ENCODE measurements at regions not wholly inside any gene's neighbourhood (a gene's known extent, or its start where the extent isn't known, plus 50 kb on each side); places are given as distances from the start of the nearest gene placed in this dataset.
"Not testable (repeated sequence)": the region's sequence is repeated elsewhere in the genome, so short reads cannot be mapped to it uniquely, and the experiment has no call there.

DNA sequence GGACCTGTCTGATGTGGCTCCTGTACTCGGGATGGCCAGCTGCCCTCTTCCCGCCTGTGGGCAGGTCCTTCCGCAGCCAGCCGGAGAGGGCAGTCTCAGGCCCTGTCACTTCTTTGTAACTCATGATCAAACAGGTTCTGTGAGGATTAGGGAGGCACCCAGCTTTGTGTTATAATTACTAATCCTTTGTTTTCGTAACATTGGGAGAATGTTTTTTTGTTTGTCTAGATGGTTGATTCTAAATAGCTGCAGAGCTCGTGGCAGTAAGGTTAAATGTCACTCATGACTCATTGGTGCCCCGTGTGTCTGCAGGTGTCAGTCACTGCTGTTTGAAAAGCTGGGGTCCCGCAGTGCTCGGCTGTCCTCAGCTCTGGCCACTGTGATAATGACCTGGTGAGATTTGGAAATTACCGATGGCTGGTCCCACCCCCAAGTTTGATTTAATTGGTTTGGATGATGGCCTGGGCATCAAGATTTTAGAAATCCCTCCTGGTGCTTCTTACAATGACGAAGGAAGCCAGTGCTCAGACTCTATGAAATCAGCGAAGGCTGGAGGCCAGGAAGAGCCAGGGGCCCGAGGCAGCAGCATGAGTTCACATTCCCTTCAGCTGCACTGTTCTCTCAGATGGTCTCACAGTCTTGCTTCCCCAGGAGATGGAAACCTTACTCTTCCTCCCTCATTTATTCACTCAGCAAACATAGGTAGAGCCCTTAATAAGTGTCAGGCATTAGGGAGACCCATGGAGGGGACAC is 172.8 kb downstream of the VAPA start:
- Mint-ChIP-seq H3K4me1 (ENCODE audit: low read depth) (peaks cover 7% of the 10 kb centered on the region), H3K27me3 (ENCODE audit: low read depth) (peaks cover 14% of the 10 kb centered on the region), H3K36me3 (ENCODE audit: insufficient read depth in 2 of 2) (peaks cover 6% of the 10 kb centered on the region in 2 donors), H3K4me3 (no peak overlapping the region), H3K27ac (no peak overlapping the region), H3K9me3 (peaks cover 6 to 8% of the 10 kb centered on the region in 2 donors)
- ATAC-seq (replicated peaks in 1 of 2) (no peak), DNase-seq (no peak)

DNA sequence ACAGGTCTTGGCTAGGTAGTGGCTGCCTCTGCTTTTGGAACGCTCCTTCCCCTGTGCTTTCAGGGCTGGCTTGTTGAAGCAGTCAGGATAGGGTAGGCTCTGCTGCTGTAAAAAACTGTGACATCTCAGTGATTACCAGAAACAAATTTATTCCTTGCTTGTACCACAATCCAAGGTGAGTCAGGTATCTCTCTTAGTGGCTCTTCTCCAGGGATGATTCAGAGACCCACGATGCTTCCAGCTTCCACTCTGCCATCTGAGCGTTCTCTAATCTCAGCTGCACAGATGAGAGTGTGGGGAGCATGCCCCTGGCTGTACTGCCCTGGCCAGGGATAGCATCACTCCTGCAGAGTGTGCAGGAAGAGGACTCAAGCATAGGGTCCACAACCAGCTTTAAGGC is 174.9 kb downstream of the VAPA start:
- Mint-ChIP-seq H3K27me3 (ENCODE audit: low read depth) (peaks cover 14% of the 10 kb centered on the region), H3K36me3 (ENCODE audit: insufficient read depth in 2 of 2) (no peaks in the 10 kb centered on the region), H3K4me1 (ENCODE audit: low read depth) (peaks cover 7% of the 10 kb centered on the region), H3K27ac (no peak overlapping the region), H3K9me3 (peaks cover 0 to 1% of the 10 kb centered on the region in 2 donors), H3K4me3 (no peak overlapping the region)
- ATAC-seq (replicated peaks in 1 of 2) (no peak), DNase-seq (no peak)

DNA sequence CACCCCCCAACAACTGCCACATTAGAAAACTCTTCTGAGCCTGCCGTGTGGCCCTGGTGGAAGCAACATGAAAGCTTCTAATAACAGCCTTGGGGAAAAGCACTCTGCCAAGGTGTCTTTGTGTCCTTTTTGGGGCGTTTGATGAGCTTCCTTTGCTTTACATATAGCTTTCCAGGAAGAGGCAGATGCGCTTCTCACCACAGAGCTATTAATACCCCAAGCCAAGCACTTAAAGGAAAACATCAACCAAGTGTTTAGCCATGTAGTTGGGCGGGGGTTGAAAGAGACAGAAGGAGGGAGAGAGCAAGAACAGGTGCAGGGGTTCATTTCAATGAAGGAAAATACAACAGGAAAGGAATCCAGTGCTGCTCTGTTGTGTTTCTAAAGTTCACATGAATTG is 176.1 kb downstream of the VAPA start:
- DNase-seq = no peak
- no peaks in the 10 kb centered on the region for H3K9me3 Mint-ChIP-seq
- H3K4me1 Mint-ChIP-seq (ENCODE audit: low read depth) = peaks cover 7% of the 10 kb centered on the region
- peaks cover 14% of the 10 kb centered on the region for H3K27me3 Mint-ChIP-seq (ENCODE audit: low read depth)
- no peak overlapping the region for H3K27ac Mint-ChIP-seq
- no peak for ATAC-seq (replicated peaks in 1 of 2)
- H3K36me3 Mint-ChIP-seq (ENCODE audit: insufficient read depth in 2 of 2) = no peaks in the 10 kb centered on the region
- H3K4me3 Mint-ChIP-seq = no peak overlapping the region

DNA sequence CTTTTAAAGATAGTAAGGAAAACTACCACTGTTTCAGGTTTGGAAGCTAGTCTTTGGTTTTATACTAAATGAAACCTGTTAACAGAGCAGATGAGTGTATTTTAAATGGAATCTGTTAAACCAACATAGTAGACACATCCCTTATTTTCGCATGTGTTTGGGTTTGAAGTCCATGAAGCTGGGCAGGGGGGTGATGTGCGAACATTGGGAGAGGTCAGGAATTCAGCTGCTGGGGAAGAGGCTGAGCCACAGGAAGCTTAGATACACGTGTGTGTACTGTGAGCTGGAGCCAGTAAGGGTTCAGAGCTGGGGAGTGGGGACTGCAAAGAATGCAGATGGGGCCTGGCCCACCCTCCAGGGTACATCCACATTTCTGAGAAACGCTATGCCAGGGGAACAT is 176.9 kb downstream of the VAPA start:
- no peaks in the 10 kb centered on the region for H3K36me3 Mint-ChIP-seq (ENCODE audit: insufficient read depth in 2 of 2)
- H3K4me1 Mint-ChIP-seq (ENCODE audit: low read depth) = peaks cover 7% of the 10 kb centered on the region
- H3K4me3 Mint-ChIP-seq = no peak overlapping the region
- no peak for ATAC-seq (replicated peaks in 1 of 2)
- peaks cover 14% of the 10 kb centered on the region for H3K27me3 Mint-ChIP-seq (ENCODE audit: low read depth)
- no peak for DNase-seq
- H3K9me3 Mint-ChIP-seq = no peaks in the 10 kb centered on the region
- no peak overlapping the region for H3K27ac Mint-ChIP-seq

- Mint-ChIP-seq H3K4me3 (no peak overlapping the region), H3K4me1 (ENCODE audit: low read depth) (peaks cover 7% of the 10 kb centered on the region), H3K27ac (no peak overlapping the region), H3K27me3 (ENCODE audit: low read depth) (peaks cover 14% of the 10 kb centered on the region), H3K9me3 (no peaks in the 10 kb centered on the region), H3K36me3 (ENCODE audit: insufficient read depth in 2 of 2) (no peaks in the 10 kb centered on the region)
- DNase-seq = no peak
- ATAC-seq (replicated peaks in 1 of 2) = no peak
Measured at GRCh38 chr18:10093445-10093844, 179.6 kb downstream of the VAPA start.

DNA sequence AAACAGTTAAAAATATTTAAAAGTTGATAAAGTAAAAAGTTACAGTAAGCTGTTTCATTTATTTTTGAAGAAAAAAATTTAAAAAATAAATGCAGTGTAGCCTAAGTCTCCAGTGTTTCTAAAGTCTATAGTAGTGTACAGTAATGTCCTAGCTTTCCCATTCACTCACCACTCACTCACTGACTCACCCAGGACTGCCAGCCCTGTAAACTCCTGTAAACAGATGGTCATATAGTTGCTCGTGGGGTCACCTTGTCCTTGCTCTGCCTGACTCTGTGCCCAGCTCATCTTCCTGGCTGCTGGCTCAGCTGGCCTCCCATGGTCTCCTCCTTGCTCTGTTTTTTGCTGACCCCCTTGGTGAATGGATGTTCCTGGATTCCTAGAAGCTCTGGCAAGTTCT is 180.3 kb downstream of the VAPA start:
- peaks cover 14% of the 10 kb centered on the region for H3K27me3 Mint-ChIP-seq (ENCODE audit: low read depth)
- no peak overlapping the region for H3K4me3 Mint-ChIP-seq
- H3K4me1 Mint-ChIP-seq (ENCODE audit: low read depth) = peaks cover 7% of the 10 kb centered on the region
- DNase-seq (no peak), ATAC-seq (replicated peaks in 1 of 2) (no peak)
- no peak overlapping the region for H3K27ac Mint-ChIP-seq
- no peaks in the 10 kb centered on the region for H3K36me3 Mint-ChIP-seq (ENCODE audit: insufficient read depth in 2 of 2)
- no peaks in the 10 kb centered on the region for H3K9me3 Mint-ChIP-seq

DNA sequence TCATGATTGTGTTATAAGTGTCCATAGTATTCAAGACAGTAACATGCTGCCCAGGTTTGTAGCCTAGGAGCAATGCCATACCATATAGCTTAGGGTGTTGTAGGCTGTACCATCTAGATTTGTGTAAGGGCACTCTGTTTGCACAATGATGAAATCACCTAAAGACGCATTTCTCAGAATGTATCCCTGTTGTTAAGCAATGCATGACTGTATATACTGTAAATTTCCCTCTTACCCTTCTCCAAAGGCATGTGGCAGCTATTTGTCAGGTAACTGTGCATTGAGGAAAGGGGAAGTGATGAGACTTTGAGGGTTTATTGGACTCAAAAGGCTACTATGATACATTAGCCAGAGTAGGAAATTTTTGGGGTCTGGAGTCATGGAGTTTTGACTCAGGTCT is 180.8 kb downstream of the VAPA start:
- Mint-ChIP-seq H3K4me3 (no peak overlapping the region), H3K27me3 (ENCODE audit: low read depth) (peaks cover 13% of the 10 kb centered on the region), H3K27ac (no peak overlapping the region), H3K4me1 (ENCODE audit: low read depth) (peaks cover 5% of the 10 kb centered on the region), H3K36me3 (ENCODE audit: insufficient read depth in 2 of 2) (no peaks in the 10 kb centered on the region), H3K9me3 (no peaks in the 10 kb centered on the region)
- DNase-seq (no peak), ATAC-seq (replicated peaks in 1 of 2) (no peak)

DNA sequence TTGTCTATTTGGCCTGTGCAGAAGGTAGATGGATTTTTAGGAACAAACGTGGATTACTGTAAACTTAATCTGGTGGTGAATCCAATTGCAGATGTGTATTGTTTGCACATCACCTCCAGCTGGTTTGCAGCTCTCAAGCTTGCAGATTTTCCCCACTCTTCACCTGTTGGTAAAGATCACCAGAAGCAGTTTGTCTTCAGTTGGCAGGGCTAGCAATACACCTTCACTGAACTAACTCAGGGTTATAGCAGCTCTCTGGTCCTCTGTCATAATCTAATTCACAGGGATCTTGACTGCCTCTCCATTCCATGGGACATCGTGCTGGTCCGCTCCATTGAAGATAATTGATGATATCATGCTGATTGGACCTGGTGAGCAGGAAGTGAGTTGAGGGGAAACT is 181.5 kb downstream of the VAPA start:
- H3K4me3 Mint-ChIP-seq = no peak overlapping the region
- no peaks in the 10 kb centered on the region for H3K9me3 Mint-ChIP-seq

DNA sequence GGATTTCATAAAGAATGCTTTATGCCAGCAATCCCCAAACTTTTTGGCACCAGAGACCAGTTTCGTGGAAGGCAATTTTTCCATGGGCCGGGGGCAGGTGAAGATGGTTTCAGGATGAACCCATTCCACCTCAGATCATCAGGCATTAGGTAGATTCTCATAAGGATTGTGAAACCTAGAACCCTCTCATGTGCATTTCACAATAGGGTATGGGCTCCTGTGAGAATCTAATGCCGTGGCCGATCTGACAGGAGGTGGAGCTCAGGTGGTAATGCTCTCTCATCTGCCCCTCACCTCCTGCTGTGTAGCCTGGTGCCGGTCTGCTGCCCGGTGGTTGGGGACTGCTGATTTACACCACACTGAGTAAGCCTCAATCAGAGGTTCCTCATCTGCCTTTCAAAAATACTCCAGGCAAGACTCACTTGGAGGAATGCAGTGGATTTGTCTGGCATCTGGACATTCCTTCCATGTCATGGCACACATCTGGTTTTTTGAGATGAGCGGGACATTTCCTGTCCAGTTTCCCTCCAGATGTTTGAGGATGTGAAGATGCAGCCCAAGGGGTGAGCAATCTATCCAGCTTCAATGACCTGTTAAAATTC is 185.8 kb downstream of the VAPA start:
- H3K9me3 Mint-ChIP-seq = no peaks in the 10 kb centered on the region
- H3K27ac Mint-ChIP-seq = no peak overlapping the region
- H3K4me3 Mint-ChIP-seq = no peak overlapping the region
- ATAC-seq (replicated peaks in 1 of 2) = no peak
- H3K4me1 Mint-ChIP-seq (ENCODE audit: low read depth) = no peaks in the 10 kb centered on the region
- H3K36me3 Mint-ChIP-seq (ENCODE audit: insufficient read depth in 2 of 2) = no peaks in the 10 kb centered on the region
- DNase-seq = no peak
- peaks cover 6% of the 10 kb centered on the region for H3K27me3 Mint-ChIP-seq (ENCODE audit: low read depth)

More for the DNA sequence above, 181.5 kb downstream of the VAPA start:
- H3K4me1 Mint-ChIP-seq (ENCODE audit: low read depth) = no peaks in the 10 kb centered on the region
- DNase-seq (no peak), ATAC-seq (replicated peaks in 1 of 2) (no peak)
- no peaks in the 10 kb centered on the region for H3K36me3 Mint-ChIP-seq (ENCODE audit: insufficient read depth in 2 of 2)
- H3K27me3 Mint-ChIP-seq (ENCODE audit: low read depth) = peaks cover 6% of the 10 kb centered on the region
- H3K27ac Mint-ChIP-seq = no peak overlapping the region

DNA sequence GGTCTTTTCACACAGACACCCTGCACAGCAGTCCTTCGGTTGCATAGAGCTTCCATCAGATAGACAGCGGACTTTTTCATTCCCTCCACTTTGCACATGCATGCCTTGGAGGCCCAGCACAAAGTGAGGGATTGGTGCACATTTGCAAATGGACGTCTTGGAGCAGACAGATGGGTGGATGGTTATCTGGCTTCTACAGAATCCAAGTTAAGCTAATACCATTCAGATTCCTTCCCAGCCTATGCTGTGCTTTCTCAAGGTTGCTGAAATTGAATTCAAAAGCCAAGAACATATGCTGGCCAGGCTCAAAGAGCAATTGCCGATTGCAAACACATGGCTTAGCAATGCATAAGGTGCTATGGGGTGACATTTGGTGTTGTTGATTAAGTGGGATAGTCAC is 186.4 kb downstream of the VAPA start:
- Mint-ChIP-seq H3K36me3 (ENCODE audit: insufficient read depth in 2 of 2) (peaks cover under 1% of the 10 kb centered on the region in 2 donors), H3K4me3 (no peak overlapping the region), H3K4me1 (ENCODE audit: low read depth) (no peaks in the 10 kb centered on the region), H3K9me3 (peaks cover under 1 to 2% of the 10 kb centered on the region in 2 donors), H3K27ac (no peak overlapping the region), H3K27me3 (ENCODE audit: low read depth) (peaks cover 6% of the 10 kb centered on the region)
- ATAC-seq (replicated peaks in 1 of 2) (no peak), DNase-seq (no peak)

GRCh38 chr18:10100941-10101701 is 187.3 kb downstream of the VAPA start:
- Mint-ChIP-seq H3K27ac (no peak overlapping the region), H3K27me3 (ENCODE audit: low read depth) (peaks cover 6% of the 10 kb centered on the region), H3K4me3 (no peak overlapping the region), H3K4me1 (ENCODE audit: low read depth) (no peaks in the 10 kb centered on the region), H3K36me3 (ENCODE audit: insufficient read depth in 2 of 2) (peaks cover 1 to 2% of the 10 kb centered on the region in 2 donors), H3K9me3 (peaks cover 2 to 4% of the 10 kb centered on the region in 2 donors)
- no peak for DNase-seq
- no peak for ATAC-seq (replicated peaks in 1 of 2)

- Mint-ChIP-seq H3K9me3 (peaks cover 2 to 4% of the 10 kb centered on the region in 2 donors), H3K27me3 (ENCODE audit: low read depth) (peaks cover 6% of the 10 kb centered on the region), H3K27ac (no peak overlapping the region), H3K36me3 (ENCODE audit: insufficient read depth in 2 of 2) (peaks cover 1 to 2% of the 10 kb centered on the region in 2 donors), H3K4me3 (no peak overlapping the region), H3K4me1 (ENCODE audit: low read depth) (no peaks in the 10 kb centered on the region)
- ATAC-seq (replicated peaks in 1 of 2) (no peak), DNase-seq (no peak)
Measured at GRCh38 chr18:10101729-10102128, 187.9 kb downstream of the VAPA start.

DNA sequence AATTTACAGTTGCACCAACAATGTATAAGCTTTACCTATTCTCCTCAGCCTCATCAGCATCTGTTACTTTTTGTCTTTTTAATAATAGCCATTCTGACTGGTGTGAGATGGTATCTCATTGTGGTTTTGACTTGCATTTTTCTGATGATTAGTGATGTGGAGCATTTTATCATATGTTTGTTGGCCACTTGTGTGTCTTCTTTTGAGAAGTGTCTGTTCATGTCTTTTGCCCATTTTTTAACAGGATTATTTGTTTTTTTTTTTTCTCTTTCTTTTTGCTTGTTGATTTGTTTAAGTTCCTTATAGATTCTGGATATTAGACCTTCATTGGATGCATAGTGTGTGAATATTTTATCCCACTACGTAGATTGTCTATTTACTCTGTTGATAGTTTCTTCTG is 191.3 kb downstream of the VAPA start:
- DNase-seq; H3K4me3 Mint-ChIP-seq; H3K27ac Mint-ChIP-seq; H3K4me1 Mint-ChIP-seq (ENCODE audit: low read depth); ATAC-seq (replicated peaks in 1 of 2); H3K9me3 Mint-ChIP-seq; H3K36me3 Mint-ChIP-seq (ENCODE audit: insufficient read depth in 2 of 2); H3K27me3 Mint-ChIP-seq (ENCODE audit: low read depth): not testable (repeated sequence)

Measured in activated T-cell treated with anti-CD3 and anti-CD28 coated beads, Interleukin-2, amount 50 U/mL, for 72 hours (primary cell).